Thyroid gland (tissue), 4 donors: ENCODE measurements at regions not wholly inside any gene's neighbourhood (a gene's known extent, or its start where the extent isn't known, plus 50 kb on each side); places are given as distances from the start of the nearest gene placed in this dataset.

Experiments
- POLR2A ChIP-seq, 2 donors: fragments of 450-650 bp; IDR thresholded peaks; one replicate each; pipeline ENCODE4 v1.6.1; 2017; ENCODE audit warnings: antibody characterized with exemption in 2 of 2, mild to moderate bottlenecking in 2 of 2, moderate library complexity in 1 of 2
- TF ChIP-seq, protein P1 (sequence below), 6 experiments: fragments of 200-600 bp in 3 of 6; fragments of 450-650 bp in 3 of 6; sonication (generic) in 3 of 6; IDR thresholded peaks; one replicate each; pipeline ENCODE4 v1.5.1; 2016 to 2019; ENCODE audit warnings: antibody characterized with exemption in 6 of 6, mild to moderate bottlenecking in 2 of 6, inconsistent platforms in 1 of 6, moderate library complexity in 1 of 6

DNA sequence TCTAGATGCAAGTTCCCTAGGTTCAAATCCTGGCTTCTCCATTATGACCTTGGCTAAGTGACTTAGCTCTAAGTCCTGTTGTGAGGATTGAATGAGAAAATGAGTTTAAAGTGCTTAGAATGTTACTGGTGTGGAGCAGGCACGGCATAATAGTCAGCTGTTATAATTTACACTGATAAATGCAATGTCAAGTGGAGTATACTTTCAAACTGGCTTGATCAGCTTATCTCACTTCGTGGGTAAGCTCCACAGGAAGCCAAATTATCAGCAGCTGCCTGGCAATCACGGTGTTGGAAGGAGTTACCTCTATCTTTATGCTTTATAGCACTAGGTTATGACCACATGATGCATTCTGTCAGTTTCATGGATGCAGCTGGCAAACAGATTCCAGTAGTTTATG is 272.8 kb downstream of the OLFM4 start:
- TF ChIP-seq, protein P1, sequence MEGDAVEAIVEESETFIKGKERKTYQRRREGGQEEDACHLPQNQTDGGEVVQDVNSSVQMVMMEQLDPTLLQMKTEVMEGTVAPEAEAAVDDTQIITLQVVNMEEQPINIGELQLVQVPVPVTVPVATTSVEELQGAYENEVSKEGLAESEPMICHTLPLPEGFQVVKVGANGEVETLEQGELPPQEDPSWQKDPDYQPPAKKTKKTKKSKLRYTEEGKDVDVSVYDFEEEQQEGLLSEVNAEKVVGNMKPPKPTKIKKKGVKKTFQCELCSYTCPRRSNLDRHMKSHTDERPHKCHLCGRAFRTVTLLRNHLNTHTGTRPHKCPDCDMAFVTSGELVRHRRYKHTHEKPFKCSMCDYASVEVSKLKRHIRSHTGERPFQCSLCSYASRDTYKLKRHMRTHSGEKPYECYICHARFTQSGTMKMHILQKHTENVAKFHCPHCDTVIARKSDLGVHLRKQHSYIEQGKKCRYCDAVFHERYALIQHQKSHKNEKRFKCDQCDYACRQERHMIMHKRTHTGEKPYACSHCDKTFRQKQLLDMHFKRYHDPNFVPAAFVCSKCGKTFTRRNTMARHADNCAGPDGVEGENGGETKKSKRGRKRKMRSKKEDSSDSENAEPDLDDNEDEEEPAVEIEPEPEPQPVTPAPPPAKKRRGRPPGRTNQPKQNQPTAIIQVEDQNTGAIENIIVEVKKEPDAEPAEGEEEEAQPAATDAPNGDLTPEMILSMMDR (IDR thresholded peaks at IDR 0.05), result no peak
- no peak for TF ChIP-seq POLR2A (IDR thresholded peaks at IDR 0.05)
